ENCODE measurements at regions not wholly inside any gene's neighbourhood (a gene's known extent, or its start where the extent isn't known, plus 50 kb on each side); places are given as distances from the start of the nearest gene placed in this dataset.

GRCh38 chr2:12597610-12598009 is 119.1 kb upstream of the TRIB2 start:
- no peak for TF ChIP-seq CTCF (IDR thresholded peaks at IDR 0.05)
- no peak for TF ChIP-seq EP300 (IDR thresholded peaks at IDR 0.05)
- no peak for TF ChIP-seq POLR2A (IDR thresholded peaks at IDR 0.05)

All from tibial nerve (tissue), 4 donors.